Stimulated activated CD4-positive, alpha-beta T cell treated with anti-CD3 and anti-CD28 coated beads, Interleukin-4, amount 100 ng/mL, for 24 hours (primary cell): ENCODE measurements at regions not wholly inside any gene's neighbourhood (a gene's known extent, or its start where the extent isn't known, plus 50 kb on each side); places are given as distances from the start of the nearest gene placed in this dataset.
A peak's percentile ranks its signal among the peaks of the same experiment; 100 is the strongest.
"Not testable (repeated sequence)": the region's sequence is repeated elsewhere in the genome, so short reads cannot be mapped to it uniquely, and the experiment has no call there.

Experiments used
- DNase-seq: peaks from one replicate; pipeline ENCODE4 v3.0.0-alpha.2; 2020

- no peak for DNase-seq
Measured at GRCh38 chr6:27804851-27805250, 107.3 kb downstream of the OR2B2 start.

- DNase-seq: no peak
Measured at GRCh38 chr6:27800731-27801373, 111.3 kb downstream of the OR2B2 start.

- DNase-seq: no peak
Measured at GRCh38 chr6:27797960-27798359, 114.2 kb downstream of the OR2B2 start.

GRCh38 chr6:27796736-27797481 lies 115.3 kb downstream of the OR2B2 start:
- not testable (repeated sequence) for DNase-seq

- peak; percentile 82 for DNase-seq
Measured at GRCh38 chr6:27795697-27796494, 116.3 kb downstream of the OR2B2 start.

GRCh38 chr6:27791182-27791943 lies 120.8 kb downstream of the OR2B2 start:
- DNase-seq: peak; percentile 47

- not testable (repeated sequence) for DNase-seq
Measured at GRCh38 chr6:27788376-27788775, 123.8 kb downstream of the OR2B2 start.

- no peak for DNase-seq
Measured at GRCh38 chr6:27786048-27786447, 126.1 kb downstream of the OR2B2 start.

- no peak for DNase-seq
Measured at GRCh38 chr6:27785294-27785693, 126.9 kb downstream of the OR2B2 start.

- DNase-seq: no peak
Measured at GRCh38 chr6:27782748-27783147, 129.4 kb downstream of the OR2B2 start.

GRCh38 chr6:27778625-27779417 lies 133.4 kb downstream of the OR2B2 start:
- DNase-seq: no peak

GRCh38 chr6:27777614-27778355 lies 134.4 kb downstream of the OR2B2 start:
- no peak for DNase-seq

GRCh38 chr6:27777126-27777525 lies 135.1 kb downstream of the OR2B2 start:
- no peak for DNase-seq

- no peak for DNase-seq
Measured at GRCh38 chr6:27776504-27776903, 135.7 kb downstream of the OR2B2 start.

GRCh38 chr6:27775796-27776184 lies 136.4 kb downstream of the OR2B2 start:
- DNase-seq: no peak

- not testable (repeated sequence) for DNase-seq
Measured at GRCh38 chr6:27775138-27775795, 136.9 kb downstream of the OR2B2 start.

- not testable (repeated sequence) for DNase-seq
Measured at GRCh38 chr6:27774264-27774600, 138.0 kb downstream of the OR2B2 start.

GRCh38 chr6:27773542-27774263 lies 138.5 kb downstream of the OR2B2 start:
- DNase-seq: not testable (repeated sequence)

- DNase-seq: peak; percentile 89
Measured at GRCh38 chr6:27772261-27773001, 139.8 kb downstream of the OR2B2 start.
